Stimulated activated CD8-positive, alpha-beta memory T cell treated with anti-CD3 and anti-CD28 coated beads, Interleukin-7, amount 100 ng/mL, for 48 hours (primary cell): ENCODE measurements at regions not wholly inside any gene's neighbourhood (a gene's known extent, or its start where the extent isn't known, plus 50 kb on each side); places are given as distances from the start of the nearest gene placed in this dataset.
"Not testable (repeated sequence)": the region's sequence is repeated elsewhere in the genome, so short reads cannot be mapped to it uniquely, and the experiment has no call there.

ENCODE experiments used
- DNase-seq, 2 donors: peaks; one replicate each; pipeline ENCODE4 v3.0.0-alpha.2; 2020; ENCODE audit warnings: low read depth in 1 of 2; ENCODE audit errors: extremely low read depth in 1 of 2

DNA sequence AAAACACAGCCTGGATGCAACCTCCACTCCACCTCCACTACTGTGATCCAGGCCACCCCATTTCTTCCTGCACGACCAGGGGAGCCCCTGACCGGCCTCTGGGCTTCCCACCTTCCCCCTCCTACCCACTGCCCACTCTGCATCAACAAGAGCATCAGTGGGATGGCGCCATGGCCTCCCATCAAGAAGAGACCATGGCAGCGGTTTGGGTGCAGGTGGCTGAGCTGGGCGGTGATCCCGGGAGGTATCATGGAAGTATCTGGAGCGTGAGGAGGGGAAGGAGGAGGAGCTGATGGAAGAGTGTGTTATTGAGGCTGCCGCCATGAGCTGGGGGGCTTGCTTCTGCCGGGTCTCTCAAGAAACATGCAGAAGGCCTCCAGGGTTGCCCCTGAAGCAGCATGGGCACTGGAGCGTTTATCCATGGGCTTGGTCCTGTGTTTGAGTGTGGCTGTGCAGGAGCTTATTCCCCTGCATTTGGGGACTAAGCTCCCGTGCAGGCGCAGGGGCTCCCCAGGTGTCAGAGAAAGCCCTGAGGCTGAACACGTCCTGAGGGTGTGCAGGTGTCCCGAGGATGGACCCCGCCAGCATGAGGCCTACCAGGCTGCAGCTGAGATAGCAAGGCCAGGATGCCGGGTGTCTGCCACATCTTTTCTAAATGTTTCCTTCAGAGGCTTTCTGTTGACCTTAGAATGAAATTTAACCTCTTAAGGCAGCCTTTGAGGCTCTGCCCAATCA, 99.2 kb upstream of the PCBD1 start:
- no peak for DNase-seq

DNA sequence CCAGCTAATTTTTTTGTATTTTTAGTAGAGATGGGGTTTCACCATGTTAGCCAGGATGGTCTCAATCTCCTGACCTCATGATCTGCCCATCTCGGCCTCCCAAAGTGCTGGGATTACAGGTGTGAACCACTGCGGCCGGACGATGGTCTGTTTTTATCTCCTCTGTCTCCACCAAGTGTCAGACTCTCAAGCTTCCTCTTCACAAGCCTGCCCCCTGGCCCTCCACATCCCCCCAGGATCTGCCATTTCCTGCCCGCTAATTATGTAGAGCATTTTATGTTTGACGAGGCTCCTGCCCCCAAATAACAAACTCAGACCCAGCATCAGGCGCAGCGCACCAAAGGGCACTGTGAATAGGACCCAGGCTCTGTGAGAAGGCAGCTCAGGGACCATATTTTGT, 101.8 kb upstream of the PCBD1 start:
- not testable (repeated sequence) for DNase-seq

DNA sequence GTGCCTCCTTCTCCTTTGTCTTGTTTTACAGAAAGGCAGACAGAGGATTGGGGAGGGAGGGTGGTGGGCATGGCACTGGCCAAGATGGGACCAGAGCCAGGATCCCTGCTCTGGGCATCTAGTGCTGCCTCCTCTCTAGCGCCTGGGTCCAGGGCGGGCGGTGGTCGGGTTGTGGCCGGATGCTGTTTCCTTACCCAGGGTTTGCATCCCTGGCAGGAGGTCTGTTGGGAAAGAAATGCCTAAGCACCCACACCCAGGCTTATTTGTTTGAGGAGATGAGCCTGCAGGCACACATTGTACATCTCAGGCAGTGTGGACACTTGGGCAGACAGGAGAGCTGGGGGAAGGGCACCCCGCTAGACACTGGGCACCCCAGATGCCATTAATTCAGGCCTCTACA, 102.3 kb upstream of the PCBD1 start:
- no peak for DNase-seq

GRCh38 chr10:70991140-70992124, 103.1 kb upstream of the PCBD1 start:
- DNase-seq: no peak

GRCh38 chr10:70992436-70992835, 104.1 kb upstream of the PCBD1 start:
- DNase-seq: no peak

GRCh38 chr10:70993051-70993450, 104.7 kb upstream of the PCBD1 start:
- no peak for DNase-seq

DNA sequence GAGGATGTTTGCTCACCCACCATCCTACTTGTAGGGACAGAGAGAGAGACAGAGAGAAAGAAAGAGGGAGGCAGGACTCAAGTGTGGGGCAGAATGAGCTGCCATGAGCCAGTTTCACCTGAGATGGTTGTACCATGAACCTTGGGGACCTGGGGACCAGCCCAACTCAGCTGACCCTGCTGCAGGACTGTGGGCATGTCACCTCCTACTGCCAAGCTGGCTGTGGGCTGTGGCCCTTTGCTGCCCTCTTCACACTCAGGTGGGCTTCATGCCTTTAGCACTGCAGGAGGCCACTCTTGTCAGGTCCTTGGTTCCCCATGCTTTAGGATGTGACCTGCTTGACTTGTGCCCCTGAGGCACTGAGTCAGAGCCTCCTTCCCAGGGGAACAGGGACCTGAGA, 108.2 kb upstream of the PCBD1 start:
- DNase-seq: no peak

GRCh38 chr10:70997236-70997635, 108.9 kb upstream of the PCBD1 start:
- no peak for DNase-seq

- DNase-seq: no peak
These were observed 109.7 kb upstream of the PCBD1 start for GRCh38 chr10:70998086-70998485.

- DNase-seq: no peak
These were observed 113.1 kb upstream of the PCBD1 start for GRCh38 chr10:71001470-71001869.

GRCh38 chr10:71004176-71005075, 116.1 kb upstream of the PCBD1 start:
- no peak for DNase-seq

DNA sequence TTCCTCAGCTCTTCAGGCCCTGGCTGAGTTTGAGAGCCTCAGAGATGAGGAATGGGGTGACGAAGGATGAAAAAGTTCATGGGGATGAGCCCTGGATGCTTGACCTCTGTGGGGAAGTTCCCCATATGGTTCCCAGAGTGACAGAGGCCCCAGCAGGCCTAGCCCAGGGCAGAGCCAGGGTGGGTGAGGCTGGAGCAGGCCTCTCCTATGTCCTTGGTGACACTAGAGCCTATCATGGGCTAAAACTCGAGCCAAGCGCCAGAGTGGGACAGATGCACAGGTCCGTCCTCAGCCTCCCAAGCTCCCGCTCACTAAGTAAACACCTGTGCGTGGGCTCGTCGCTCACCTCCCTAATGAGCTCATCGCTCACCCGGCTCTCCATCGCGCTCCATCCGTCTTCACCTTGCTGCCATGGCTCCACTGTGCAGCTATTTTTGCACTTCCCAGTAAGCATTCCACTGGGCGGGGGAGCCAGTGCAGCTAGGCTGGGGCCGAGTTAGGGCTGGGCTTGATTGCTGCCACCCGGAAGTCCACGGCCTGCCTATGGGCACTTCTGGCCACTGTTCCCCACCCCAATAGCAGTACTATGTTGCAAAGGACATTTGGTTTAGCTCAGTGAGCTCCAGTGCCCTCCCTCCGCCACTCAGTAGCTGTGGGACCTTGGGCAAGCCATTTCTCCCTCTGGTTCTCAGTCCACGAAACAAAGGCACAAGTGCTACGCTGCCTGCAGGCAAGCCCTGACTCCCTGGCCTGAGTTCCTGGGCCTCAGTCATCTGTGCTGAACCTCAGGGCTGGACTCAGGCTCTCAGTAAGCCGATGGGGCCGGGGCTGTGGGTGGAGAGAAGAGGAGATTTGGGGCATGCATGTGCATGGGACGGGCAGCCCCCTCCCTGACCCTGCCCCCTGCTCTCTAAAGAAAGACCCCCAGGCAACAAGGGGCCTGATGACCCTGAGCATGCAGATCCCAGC, 117.3 kb upstream of the PCBD1 start:
- no peak for DNase-seq

- no peak for DNase-seq
These were observed 118.1 kb upstream of the PCBD1 start for GRCh38 chr10:71006506-71006905.

DNA sequence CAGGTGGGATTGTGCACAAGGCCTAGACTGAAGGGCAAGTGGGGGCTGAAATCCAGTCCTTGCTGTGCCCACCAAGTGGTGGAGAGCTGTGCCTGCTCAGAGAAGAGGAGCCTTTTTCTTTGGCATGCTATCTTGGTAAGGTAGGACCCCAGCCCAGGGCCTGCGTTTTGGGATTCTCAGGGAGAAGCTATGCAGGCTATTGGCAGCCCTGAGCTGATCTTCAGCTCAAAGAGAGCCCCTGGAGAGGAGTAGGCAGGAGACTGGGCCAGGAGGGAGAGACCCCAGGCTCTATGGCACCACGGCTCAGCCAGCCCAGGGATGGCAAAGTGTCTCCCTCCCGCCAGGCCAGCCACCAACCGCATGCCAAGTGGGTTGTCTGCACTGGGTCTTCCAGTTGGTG, 119.2 kb upstream of the PCBD1 start:
- DNase-seq: no peak

GRCh38 chr10:71008150-71008549, 119.8 kb upstream of the PCBD1 start:
- DNase-seq: no peak

DNA sequence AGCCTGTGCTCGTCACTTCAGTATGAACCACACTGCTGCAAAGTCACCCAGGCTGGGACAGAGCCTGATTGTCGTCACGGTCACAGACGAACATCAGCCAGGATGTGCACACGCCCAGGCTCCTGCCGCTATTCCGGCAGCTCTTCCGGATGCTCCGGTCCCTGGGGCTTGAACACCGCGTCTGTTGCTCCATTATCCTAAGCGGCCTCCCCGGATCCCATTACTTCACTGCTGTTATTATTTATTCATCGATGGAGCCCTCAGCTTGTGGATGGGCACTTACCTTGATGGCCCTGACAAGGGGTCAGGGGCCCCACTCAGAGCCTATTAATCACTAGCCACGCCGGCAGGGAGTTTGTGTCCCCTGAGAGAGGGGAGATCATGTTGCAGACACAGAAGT, 120.8 kb upstream of the PCBD1 start:
- no peak for DNase-seq

DNA sequence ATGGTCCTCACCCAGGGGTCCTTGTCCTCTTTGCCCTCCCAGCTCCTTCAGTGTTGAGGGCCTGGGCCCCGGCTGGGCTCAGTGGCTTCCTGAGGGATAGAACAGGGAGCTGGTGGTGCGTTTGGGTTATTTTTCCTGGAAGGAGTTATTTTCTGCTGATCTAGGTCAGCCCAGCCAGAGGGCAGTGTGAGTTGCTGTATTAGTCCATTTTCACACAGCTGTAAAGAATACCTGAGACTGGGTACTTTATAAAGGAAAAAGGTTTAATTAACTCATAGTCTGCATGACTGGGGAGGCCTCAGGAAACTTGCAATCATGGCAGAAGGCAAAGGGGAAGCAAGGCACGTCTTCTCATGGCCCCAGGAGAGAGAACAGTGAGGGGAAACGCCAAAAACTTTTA, 122.4 kb upstream of the PCBD1 start:
- no peak for DNase-seq

- DNase-seq: no peak
These were observed 122.8 kb upstream of the PCBD1 start for GRCh38 chr10:71011141-71011540.

DNA sequence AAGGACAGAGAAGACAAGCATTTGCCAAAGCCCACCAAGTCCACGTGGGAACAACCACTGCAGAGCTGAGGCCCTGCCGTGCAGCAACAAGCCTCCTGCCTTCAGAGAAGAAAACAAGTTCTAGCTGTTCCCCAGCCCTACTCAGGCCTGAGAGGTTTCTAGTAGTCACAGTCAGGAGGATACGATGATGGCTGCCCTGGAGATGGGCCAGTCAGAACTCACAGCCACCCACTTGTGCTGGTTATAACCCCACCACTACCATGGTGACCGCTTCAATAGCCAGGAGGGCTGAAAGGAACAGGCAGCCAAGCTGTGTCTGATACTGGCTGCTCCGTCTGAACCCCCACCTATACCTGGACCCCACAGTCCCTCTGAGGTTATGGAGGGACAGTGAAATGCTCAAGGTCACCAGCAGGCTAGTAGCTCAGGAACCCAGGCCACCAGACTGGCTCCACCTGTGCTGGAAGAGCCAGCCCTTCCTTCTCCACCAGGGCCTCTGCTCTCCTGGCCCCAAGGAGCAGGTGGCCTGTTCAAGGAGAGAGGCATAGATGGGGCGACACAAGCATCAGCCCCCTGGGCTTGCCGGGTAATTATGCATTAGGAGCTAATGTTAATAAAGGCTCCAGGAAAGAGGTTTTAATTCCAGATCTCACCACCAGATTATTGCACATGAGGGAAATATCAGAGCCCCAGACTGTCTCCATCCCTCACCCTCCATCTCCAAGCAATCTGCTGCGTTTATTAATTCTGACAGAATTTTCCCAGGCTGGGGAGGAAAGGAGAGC, 125.8 kb upstream of the PCBD1 start:
- no peak for DNase-seq
